Activated CD8-positive, alpha-beta memory T cell treated with anti-CD3 and anti-CD28 coated beads, Interleukin-2, amount 10 ng/mL, durations not matched to agents 7 days and 5 days (primary cell): ENCODE measurements at regions not wholly inside any gene's neighbourhood (a gene's known extent, or its start where the extent isn't known, plus 50 kb on each side); places are given as distances from the start of the nearest gene placed in this dataset.
"Not testable (repeated sequence)": the region's sequence is repeated elsewhere in the genome, so short reads cannot be mapped to it uniquely, and the experiment has no call there.

Experiments used
- ATAC-seq: fragments of 150-1000 bp; cut with Tn5 transposase; one replicate; pipeline ENCODE4 v1.10.0; 2021; ENCODE audit warnings: moderate library complexity
- CTCF ChIA-PET: fragments of 350-600 bp; sonication (Branson Sonifier 250); formaldehyde crosslinking; loops from one replicate; lab custom pipeline; 2021; ENCODE audit warnings: antibody characterized with exemption; lab: Charles Lee
- DNase-seq: peaks from one replicate; pipeline ENCODE4 v3.0.0-alpha.2; 2020
- H3K27ac Mint-ChIP-seq: one replicate; pipeline ENCODE4 v1.8.0; 2021; ENCODE audit warnings: mild to moderate bottlenecking, mixed read lengths
- H3K27me3 Mint-ChIP-seq: one replicate; pipeline ENCODE4 v1.8.0; 2021; ENCODE audit warnings: mixed read lengths
- H3K36me3 Mint-ChIP-seq: one replicate; pipeline ENCODE4 v1.8.0; 2021; ENCODE audit warnings: mild to moderate bottlenecking, mixed read lengths
- H3K4me1 Mint-ChIP-seq: one replicate; pipeline ENCODE4 v1.8.0; 2021; ENCODE audit warnings: mixed read lengths
- H3K4me3 Mint-ChIP-seq: one replicate; pipeline ENCODE4 v1.8.0; 2021; ENCODE audit warnings: mild to moderate bottlenecking, moderate library complexity, mixed read lengths
- H3K9me3 Mint-ChIP-seq: one replicate; pipeline ENCODE4 v1.8.0; 2022; ENCODE audit warnings: low read depth, mixed read lengths

DNA sequence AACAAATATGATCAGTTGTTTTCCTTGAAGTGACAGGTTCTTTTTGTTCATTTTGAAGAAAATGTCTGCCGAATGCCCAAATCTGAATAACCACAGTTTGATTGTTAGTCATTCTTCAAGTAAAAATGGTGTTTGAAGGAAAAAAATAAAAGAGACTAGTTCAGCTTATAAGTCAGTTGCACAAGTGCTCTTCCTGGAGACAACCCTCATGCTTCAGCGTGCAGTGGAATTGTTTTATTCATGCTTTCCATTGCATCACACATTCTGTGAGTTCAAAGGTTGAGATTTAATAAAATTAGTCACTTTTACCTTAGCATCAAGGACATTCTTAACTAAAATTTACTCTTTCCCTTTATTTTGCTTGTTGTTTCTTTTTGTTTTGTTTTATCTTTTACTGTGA lies 404.9 kb downstream of the ZNF674 start:
- Mint-ChIP-seq H3K27ac (no peak overlapping the region), H3K4me1 (no peaks in the 10 kb centered on the region), H3K9me3 (no peaks in the 10 kb centered on the region), H3K4me3 (no peak overlapping the region), H3K27me3 (peaks cover 3% of the 10 kb centered on the region), H3K36me3 (no peaks in the 10 kb centered on the region)
- CTCF ChIA-PET = no interaction called here
- ATAC-seq (no peak), DNase-seq (no peak)

DNA sequence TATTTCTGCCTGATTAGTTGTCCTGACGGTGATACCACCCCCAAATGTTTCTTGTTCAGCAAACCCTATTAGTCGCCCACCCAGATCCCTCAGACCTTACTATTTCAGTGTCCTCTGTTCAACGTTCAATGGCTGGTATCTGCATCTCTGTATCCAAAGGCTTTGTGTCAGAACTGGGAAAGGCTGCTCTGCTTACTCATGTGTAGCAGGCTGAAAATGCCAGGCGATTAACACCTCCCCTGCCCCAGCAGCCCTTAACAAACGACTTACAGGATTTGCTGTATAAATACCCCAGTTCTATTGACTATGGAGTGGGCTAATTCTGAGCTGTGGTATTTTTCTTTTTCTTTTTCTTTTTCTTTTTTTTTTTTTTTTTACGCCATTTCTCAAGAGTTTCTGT lies 415.0 kb downstream of the ZNF674 start:
- Mint-ChIP-seq H3K4me3 (no peak overlapping the region), H3K36me3 (no peaks in the 10 kb centered on the region), H3K27me3 (peaks cover 6% of the 10 kb centered on the region), H3K4me1 (no peaks in the 10 kb centered on the region), H3K9me3 (no peaks in the 10 kb centered on the region), H3K27ac (no peak overlapping the region)
- CTCF ChIA-PET = no interaction called here
- DNase-seq = no peak
- ATAC-seq = no peak

DNA sequence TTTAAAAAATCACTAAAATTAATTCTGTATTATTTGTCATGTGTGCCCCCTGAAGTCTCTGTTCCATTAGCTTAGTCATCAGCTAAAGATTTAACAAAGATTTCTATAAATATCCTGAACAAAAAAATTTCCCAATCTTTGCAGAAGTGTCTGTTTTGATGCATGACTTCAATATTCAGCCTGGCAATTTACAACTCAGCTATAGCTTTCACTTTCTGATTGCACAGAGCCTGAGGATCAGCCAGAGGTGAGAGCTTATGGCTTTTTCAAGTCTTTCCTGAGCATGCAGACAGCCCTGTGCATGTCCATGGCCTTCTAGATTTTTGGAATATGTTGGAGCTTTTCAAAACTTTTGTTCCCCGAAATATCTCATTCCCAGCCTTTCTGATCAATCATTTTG lies 420.1 kb downstream of the ZNF674 start:
- peaks cover 2% of the 10 kb centered on the region for H3K27me3 Mint-ChIP-seq
- H3K4me3 Mint-ChIP-seq = no peak overlapping the region
- no peak for ATAC-seq
- no peaks in the 10 kb centered on the region for H3K4me1 Mint-ChIP-seq
- H3K27ac Mint-ChIP-seq = no peak overlapping the region
- CTCF ChIA-PET = no interaction called here
- no peak for DNase-seq
- H3K36me3 Mint-ChIP-seq = no peaks in the 10 kb centered on the region
- no peaks in the 10 kb centered on the region for H3K9me3 Mint-ChIP-seq

DNA sequence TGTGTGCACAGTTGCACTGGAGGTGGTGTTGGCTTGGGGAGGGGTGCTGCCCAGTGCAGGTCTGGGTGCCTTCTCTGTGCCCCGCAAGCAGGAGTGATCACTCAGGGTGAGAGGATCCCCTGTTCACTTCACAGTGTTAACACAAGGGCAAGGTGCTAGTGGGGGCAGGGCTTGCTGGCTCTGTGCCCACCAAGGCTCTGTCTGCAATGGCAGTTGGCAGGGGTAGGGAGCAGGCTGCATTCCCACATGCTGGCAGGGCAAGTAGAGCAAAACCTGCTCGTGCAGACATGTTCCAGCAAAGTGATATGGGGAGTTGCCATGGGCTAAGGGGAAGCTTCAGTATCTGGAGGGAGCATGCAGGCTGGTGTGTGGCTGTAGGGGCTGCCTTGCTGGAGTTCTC lies 428.0 kb downstream of the ZNF674 start:
- Mint-ChIP-seq H3K4me1 (no peaks in the 10 kb centered on the region), H3K4me3 (no peak overlapping the region), H3K9me3 (no peaks in the 10 kb centered on the region), H3K27me3 (peaks cover 6% of the 10 kb centered on the region), H3K36me3 (no peaks in the 10 kb centered on the region), H3K27ac (no peak overlapping the region)
- DNase-seq = no peak
- CTCF ChIA-PET = no interaction called here
- ATAC-seq = no peak

DNA sequence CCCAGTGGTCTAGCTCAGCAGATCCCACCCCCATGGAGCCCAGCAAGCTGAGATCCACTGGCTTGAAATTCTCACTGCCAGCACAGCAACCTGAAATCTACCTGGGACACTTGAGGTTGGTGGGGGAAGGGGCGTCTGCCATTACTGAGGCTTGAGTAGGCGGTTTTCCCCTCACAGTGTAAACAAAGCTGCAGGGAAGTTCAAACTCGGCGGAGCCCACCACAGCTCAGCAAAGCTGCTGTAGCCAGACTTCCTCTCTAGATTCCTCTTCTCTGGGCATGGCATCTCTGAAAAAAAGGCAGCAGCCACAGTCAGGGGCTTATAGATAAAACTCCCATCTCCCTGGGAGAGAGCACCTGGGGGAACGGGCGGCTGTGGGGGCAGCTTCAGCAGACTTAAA lies 457.9 kb downstream of the ZNF674 start:
- CTCF ChIA-PET, DNase-seq, H3K27me3 Mint-ChIP-seq, H3K4me3 Mint-ChIP-seq, H3K27ac Mint-ChIP-seq, H3K9me3 Mint-ChIP-seq, ATAC-seq, H3K4me1 Mint-ChIP-seq, H3K36me3 Mint-ChIP-seq: not testable (repeated sequence)

DNA sequence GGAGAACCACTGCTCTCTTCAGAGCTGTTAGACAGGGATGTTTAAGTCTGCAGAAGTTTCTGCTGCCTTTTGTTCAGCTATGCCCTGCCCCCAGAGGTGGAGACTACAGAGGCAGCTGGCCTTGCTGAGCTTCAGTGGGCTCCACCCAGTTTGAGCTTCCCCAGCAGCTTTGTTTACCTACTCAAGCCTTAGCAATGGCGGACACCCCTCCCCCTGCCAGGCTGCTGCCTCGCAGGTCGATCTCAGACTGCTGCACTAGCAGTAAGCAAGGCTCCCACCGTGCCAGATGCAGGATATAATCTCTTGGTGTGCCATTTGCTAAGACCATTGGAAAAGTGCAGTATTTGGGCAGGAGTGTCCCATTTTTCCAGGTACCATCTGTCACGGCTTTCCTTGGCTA lies 465.1 kb downstream of the ZNF674 start:
- H3K36me3 Mint-ChIP-seq, H3K27me3 Mint-ChIP-seq, H3K4me3 Mint-ChIP-seq, H3K4me1 Mint-ChIP-seq, H3K9me3 Mint-ChIP-seq, CTCF ChIA-PET, ATAC-seq, DNase-seq, H3K27ac Mint-ChIP-seq: not testable (repeated sequence)

DNA sequence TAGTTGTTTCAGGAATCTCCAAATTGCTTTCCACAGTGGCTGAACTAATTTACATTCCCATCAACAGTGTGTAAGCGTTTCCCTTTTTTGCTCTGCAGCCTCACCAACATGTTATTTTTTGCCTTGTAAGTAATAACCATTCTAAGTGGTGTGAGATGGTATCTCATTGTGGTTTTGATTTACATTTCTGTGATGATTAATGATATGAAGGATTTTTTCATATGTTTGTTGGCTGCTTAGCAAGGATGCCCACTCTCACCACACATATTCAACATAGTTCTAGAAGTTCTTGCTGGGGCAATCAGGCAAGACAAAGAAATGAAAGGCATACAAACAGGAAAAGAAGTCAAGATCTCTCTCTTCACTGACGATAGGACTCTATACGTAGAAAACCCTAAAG lies 472.4 kb downstream of the ZNF674 start:
- H3K9me3 Mint-ChIP-seq = no peaks in the 10 kb centered on the region
- H3K27ac Mint-ChIP-seq = no peak overlapping the region
- DNase-seq (no peak), ATAC-seq (no peak)
- CTCF ChIA-PET = no interaction called here
- no peaks in the 10 kb centered on the region for H3K27me3 Mint-ChIP-seq
- H3K36me3 Mint-ChIP-seq = no peaks in the 10 kb centered on the region
- H3K4me1 Mint-ChIP-seq = no peaks in the 10 kb centered on the region
- no peak overlapping the region for H3K4me3 Mint-ChIP-seq

DNA sequence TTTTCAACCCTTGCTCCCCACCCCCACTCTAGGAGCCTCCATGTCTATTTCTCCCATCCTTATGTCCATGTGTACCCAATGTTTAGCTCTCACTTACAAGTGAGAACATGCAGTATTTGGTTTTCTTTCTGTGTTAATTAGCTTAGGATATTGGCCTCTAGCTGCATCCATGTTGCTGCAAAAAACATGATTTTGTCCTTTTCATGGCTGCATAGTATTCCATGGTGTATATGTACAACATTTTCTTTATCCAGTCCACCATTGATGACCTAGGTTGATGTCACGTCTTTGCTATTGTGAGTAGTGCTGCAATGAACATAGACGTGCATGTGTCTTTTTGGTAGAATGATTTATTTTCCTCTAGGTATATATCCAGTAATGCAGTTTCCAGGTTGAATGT lies 472.8 kb downstream of the ZNF674 start:
- Mint-ChIP-seq H3K27ac (no peak overlapping the region), H3K36me3 (no peaks in the 10 kb centered on the region), H3K4me3 (no peak overlapping the region), H3K9me3 (no peaks in the 10 kb centered on the region), H3K4me1 (no peaks in the 10 kb centered on the region), H3K27me3 (no peaks in the 10 kb centered on the region)
- CTCF ChIA-PET = no interaction called here
- ATAC-seq (no peak), DNase-seq (no peak)

DNA sequence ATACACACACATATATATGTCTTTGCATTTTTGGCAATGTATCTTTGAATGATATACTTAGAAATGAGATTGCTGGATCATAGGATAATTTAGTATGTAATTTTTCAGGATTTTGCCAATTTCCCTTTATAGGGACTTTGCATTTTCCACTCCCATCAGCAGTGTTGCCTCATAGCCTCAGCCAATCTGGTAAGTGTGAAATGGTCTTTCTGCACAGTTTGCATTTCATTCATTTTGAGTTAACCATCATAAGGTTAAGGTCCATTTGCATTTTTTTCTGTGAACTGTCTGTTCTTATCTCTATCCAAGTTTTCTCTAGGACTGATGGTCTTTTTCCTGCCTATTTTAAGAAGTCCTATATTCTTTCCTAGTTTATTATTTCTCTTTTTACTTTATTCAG lies 474.8 kb downstream of the ZNF674 start:
- H3K4me1 Mint-ChIP-seq = no peaks in the 10 kb centered on the region
- no peaks in the 10 kb centered on the region for H3K27me3 Mint-ChIP-seq
- CTCF ChIA-PET = no interaction called here
- DNase-seq (no peak), ATAC-seq (no peak)
- H3K9me3 Mint-ChIP-seq = no peaks in the 10 kb centered on the region
- H3K4me3 Mint-ChIP-seq = no peak overlapping the region
- no peaks in the 10 kb centered on the region for H3K36me3 Mint-ChIP-seq
- H3K27ac Mint-ChIP-seq = no peak overlapping the region

DNA sequence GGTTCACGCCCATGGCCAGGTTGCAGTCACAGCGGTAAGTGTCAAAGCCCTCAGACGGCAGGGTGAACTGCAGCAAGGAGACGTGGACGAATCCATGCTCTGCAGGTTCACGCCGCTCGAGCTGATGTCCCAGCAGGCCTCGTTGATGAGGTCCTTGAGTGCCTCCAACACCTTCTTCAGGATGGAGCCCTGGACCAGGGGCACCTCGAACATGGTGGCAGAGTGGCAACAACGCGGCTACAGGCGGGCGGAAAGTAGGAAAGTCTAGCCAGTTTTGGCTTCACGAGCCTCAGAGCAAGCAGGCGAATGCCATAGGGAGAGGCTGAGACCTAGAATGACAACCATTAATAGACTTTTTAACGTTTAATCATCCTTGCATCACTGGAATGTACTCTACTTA lies 485.9 kb downstream of the ZNF674 start:
- CTCF ChIA-PET = no interaction called here

DNA sequence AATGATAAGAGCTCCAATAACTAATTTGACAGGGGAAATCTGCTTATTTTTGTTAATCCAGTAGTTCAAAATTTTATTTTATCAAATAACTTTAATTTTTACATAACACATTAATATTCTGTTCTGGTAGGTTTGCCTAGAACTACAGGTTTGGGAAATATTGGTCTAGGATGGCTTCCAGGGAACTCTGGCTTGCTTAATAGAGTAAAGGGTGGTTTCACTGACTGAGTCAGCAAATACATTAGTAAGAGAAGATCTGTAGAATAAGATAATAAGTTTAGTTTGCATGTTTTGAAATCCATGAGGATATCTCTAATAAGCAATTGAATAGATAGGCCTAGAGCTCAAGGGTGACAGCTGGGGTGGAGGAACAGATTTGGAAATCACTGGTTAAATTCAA lies 500.7 kb downstream of the ZNF674 start:
- DNase-seq (no peak), ATAC-seq (no peak)
- H3K27me3 Mint-ChIP-seq = no peaks in the 10 kb centered on the region
- H3K36me3 Mint-ChIP-seq = no peaks in the 10 kb centered on the region
- H3K9me3 Mint-ChIP-seq = peaks cover 6% of the 10 kb centered on the region
- no peaks in the 10 kb centered on the region for H3K4me1 Mint-ChIP-seq
- CTCF ChIA-PET = no interaction called here
- H3K4me3 Mint-ChIP-seq = no peak overlapping the region
- no peak overlapping the region for H3K27ac Mint-ChIP-seq

More for the DNA sequence above, 485.9 kb downstream of the ZNF674 start:
- DNase-seq (no peak), ATAC-seq (no peak)
- Mint-ChIP-seq H3K36me3 (no peaks in the 10 kb centered on the region), H3K27me3 (peaks cover 2% of the 10 kb centered on the region), H3K9me3 (no peaks in the 10 kb centered on the region), H3K4me1 (no peaks in the 10 kb centered on the region), H3K27ac (no peak overlapping the region), H3K4me3 (no peak overlapping the region)

DNA sequence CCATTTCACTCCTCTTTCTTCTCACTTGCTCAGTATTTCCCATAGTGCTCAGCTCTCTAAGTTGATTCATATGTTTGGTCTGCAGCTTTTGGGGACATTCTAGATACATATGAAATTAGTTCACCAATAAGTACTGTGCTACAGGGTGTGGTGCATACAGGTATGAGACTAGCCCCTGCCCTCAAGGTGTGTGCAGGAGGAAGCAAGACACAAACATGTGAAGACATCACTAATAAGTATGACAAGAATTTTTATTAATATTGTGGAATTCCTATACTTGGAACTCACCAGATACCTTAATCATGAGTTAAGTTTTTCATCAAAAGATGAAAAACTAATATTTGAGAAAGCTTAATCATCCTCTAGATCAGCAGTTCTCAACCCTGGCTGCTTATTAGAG lies 505.2 kb downstream of the ZNF674 start:
- ATAC-seq (no peak), DNase-seq (no peak)
- H3K36me3 Mint-ChIP-seq = no peaks in the 10 kb centered on the region
- H3K27ac Mint-ChIP-seq = no peak overlapping the region
- no peak overlapping the region for H3K4me3 Mint-ChIP-seq
- H3K4me1 Mint-ChIP-seq = no peaks in the 10 kb centered on the region
- CTCF ChIA-PET = no interaction called here
- H3K27me3 Mint-ChIP-seq = no peaks in the 10 kb centered on the region
- H3K9me3 Mint-ChIP-seq = peaks cover 6% of the 10 kb centered on the region

DNA sequence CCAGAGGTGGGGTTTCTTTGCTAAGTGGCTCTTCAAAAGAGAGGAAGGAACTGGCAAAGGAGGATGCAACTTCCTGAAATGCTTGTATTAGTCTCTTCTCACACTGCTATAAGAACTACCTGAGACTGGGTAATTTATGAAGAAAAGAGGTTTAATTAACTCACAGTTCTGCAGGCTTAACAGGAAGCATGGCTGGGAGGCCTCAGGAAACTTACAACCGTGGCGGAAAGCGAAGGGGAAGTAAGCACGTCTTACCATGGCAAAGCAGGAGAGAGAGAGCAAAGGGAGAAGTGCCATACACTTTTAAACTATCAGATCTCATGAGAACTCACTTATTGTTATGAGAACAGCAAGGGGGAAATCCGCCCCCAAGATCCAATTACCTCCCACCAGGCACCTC lies 505.7 kb downstream of the ZNF674 start:
- no peak overlapping the region for H3K27ac Mint-ChIP-seq
- DNase-seq (no peak), ATAC-seq (no peak)
- no peak overlapping the region for H3K4me3 Mint-ChIP-seq
- CTCF ChIA-PET = no interaction called here
- H3K9me3 Mint-ChIP-seq = peaks cover 6% of the 10 kb centered on the region
- no peaks in the 10 kb centered on the region for H3K27me3 Mint-ChIP-seq
- no peaks in the 10 kb centered on the region for H3K4me1 Mint-ChIP-seq
- no peaks in the 10 kb centered on the region for H3K36me3 Mint-ChIP-seq

DNA sequence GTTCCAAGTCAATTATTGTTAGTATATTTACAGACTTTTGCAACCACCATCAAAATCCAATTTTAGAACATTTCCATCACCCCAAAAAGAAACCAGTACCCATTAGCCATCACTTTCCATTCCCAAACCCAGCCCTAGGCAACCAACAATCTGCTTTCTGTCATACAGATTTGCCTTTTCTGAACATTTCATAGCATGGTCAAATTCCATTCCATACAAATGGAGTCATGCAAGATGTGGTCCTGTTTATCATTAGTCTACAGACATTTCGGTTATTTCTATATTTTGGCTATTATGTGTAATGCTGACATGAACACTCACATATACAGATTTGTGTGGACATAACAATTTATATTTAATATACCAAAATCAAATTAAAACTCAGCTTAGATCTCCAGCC lies 508.7 kb downstream of the ZNF674 start:
- Mint-ChIP-seq H3K27me3 (no peaks in the 10 kb centered on the region), H3K27ac (no peak overlapping the region)
- CTCF ChIA-PET = no interaction called here

DNA sequence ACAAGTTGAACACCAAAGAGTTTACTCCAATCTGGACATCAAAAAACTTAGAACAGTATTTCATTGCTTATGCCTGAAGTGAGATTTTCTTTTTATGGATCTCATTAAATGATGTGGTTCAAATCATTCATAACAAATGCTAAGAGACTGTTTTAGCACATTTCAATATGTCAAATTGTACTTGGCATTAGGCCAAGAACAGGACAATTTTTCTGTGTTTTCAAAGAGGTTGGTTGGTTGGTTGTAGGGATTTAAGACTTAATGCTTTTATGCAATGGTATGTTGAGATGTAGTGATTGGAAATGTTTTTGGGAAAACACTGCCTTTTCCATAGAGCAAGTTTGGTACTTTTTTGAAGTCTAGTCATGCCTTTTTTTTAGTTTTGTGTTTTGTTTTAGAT lies 510.4 kb downstream of the ZNF674 start:
- H3K4me1 Mint-ChIP-seq = no peaks in the 10 kb centered on the region
- no peak overlapping the region for H3K27ac Mint-ChIP-seq
- H3K27me3 Mint-ChIP-seq = no peaks in the 10 kb centered on the region
- DNase-seq (no peak), ATAC-seq (no peak)
- CTCF ChIA-PET = no interaction called here
- H3K4me3 Mint-ChIP-seq = no peak overlapping the region
- H3K9me3 Mint-ChIP-seq = no peaks in the 10 kb centered on the region
- no peaks in the 10 kb centered on the region for H3K36me3 Mint-ChIP-seq

More for the DNA sequence above, 508.7 kb downstream of the ZNF674 start:
- DNase-seq (no peak), ATAC-seq (no peak)
- Mint-ChIP-seq H3K36me3 (no peaks in the 10 kb centered on the region), H3K9me3 (peaks cover 4% of the 10 kb centered on the region), H3K4me3 (no peak overlapping the region), H3K4me1 (no peaks in the 10 kb centered on the region)
